ENCODE measurements at regions not wholly inside any gene's neighbourhood (a gene's known extent, or its start where the extent isn't known, plus 50 kb on each side); places are given as distances from the start of the nearest gene placed in this dataset.
"Not testable (repeated sequence)": the region's sequence is repeated elsewhere in the genome, so short reads cannot be mapped to it uniquely, and the experiment has no call there.

- TF ChIP-seq CTCF (IDR thresholded peaks at IDR 0.05; ENCODE audit: borderline replicate concordance, control extremely low read depth, extremely low read depth, insufficient read depth, missing control alignments), result no peak
- no peak for DNase-seq (ENCODE audit: low spot score)
- in situ Hi-C loops (cut with MboI; ENCODE audit: low sequenced_read_pairs, unreplicated experiment), result no loop called here
Observed at GRCh38 chr5:126020770-126021169, 402.4 kb upstream of the GRAMD2B start.

GRCh38 chr5:126023994-126024441, 399.2 kb upstream of the GRAMD2B start:
- TF ChIP-seq CTCF (IDR thresholded peaks at IDR 0.05; ENCODE audit: borderline replicate concordance, control extremely low read depth, extremely low read depth, insufficient read depth, missing control alignments), result no peak
- DNase-seq (ENCODE audit: low spot score), result no peak
- in situ Hi-C loops (cut with MboI; ENCODE audit: low sequenced_read_pairs, unreplicated experiment), result no loop called here

- no peak for DNase-seq (ENCODE audit: low spot score)
- in situ Hi-C loops (cut with MboI; ENCODE audit: low sequenced_read_pairs, unreplicated experiment), result no loop called here
- no peak for TF ChIP-seq CTCF (IDR thresholded peaks at IDR 0.05; ENCODE audit: borderline replicate concordance, control extremely low read depth, extremely low read depth, insufficient read depth, missing control alignments)
Observed at GRCh38 chr5:126027149-126027548, 396.1 kb upstream of the GRAMD2B start.

- DNase-seq (ENCODE audit: low spot score), result no peak
- no peak for TF ChIP-seq CTCF (IDR thresholded peaks at IDR 0.05; ENCODE audit: borderline replicate concordance, control extremely low read depth, extremely low read depth, insufficient read depth, missing control alignments)
- in situ Hi-C loops (cut with MboI; ENCODE audit: low sequenced_read_pairs, unreplicated experiment), result no loop called here
Observed at GRCh38 chr5:126027652-126028051, 395.6 kb upstream of the GRAMD2B start.

GRCh38 chr5:126028336-126028735, 394.9 kb upstream of the GRAMD2B start:
- DNase-seq (ENCODE audit: low spot score), result no peak
- TF ChIP-seq CTCF (IDR thresholded peaks at IDR 0.05; ENCODE audit: borderline replicate concordance, control extremely low read depth, extremely low read depth, insufficient read depth, missing control alignments), result no peak
- in situ Hi-C loops (cut with MboI; ENCODE audit: low sequenced_read_pairs, unreplicated experiment), result no loop called here

- DNase-seq (ENCODE audit: low spot score); in situ Hi-C loops (cut with MboI; ENCODE audit: low sequenced_read_pairs, unreplicated experiment): not testable (repeated sequence)
Observed at GRCh38 chr5:126029282-126029681, 393.9 kb upstream of the GRAMD2B start.

- no peak for TF ChIP-seq CTCF (IDR thresholded peaks at IDR 0.05; ENCODE audit: borderline replicate concordance, control extremely low read depth, extremely low read depth, insufficient read depth, missing control alignments)
- DNase-seq (ENCODE audit: low spot score), result no peak
- in situ Hi-C loops (cut with MboI; ENCODE audit: low sequenced_read_pairs, unreplicated experiment), result no loop called here
Observed at GRCh38 chr5:126030698-126031097, 392.5 kb upstream of the GRAMD2B start.

All from GM13976 (cell line).